Fibroblast of lung (primary cell): ENCODE measurements at regions not wholly inside any gene's neighbourhood (a gene's known extent, or its start where the extent isn't known, plus 50 kb on each side); places are given as distances from the start of the nearest gene placed in this dataset.

ENCODE experiments used
- DNase-seq, 2 donors: peaks; one replicate each; pipeline versions ENCODE4 v3.0.0 to v3.0.0-alpha.2; 2010; ENCODE audit warnings: low read depth in 2 of 2
- H2AFZ ChIP-seq: 2 replicates; pipeline ENCODE4 v1.5.1; 2012; ENCODE audit warnings: low read length, control low read depth, inconsistent platforms
- H3K27ac ChIP-seq: 2 replicates; pipeline ENCODE4 v1.5.1; 2011; ENCODE audit warnings: low read length, control low read depth; ENCODE audit not compliant: insufficient read depth
- H3K27me3 ChIP-seq: 2 replicates; pipeline ENCODE4 v1.5.1; 2011; ENCODE audit warnings: mild to moderate bottlenecking, low read length; ENCODE audit not compliant: control insufficient read depth, insufficient read depth
- H3K36me3 ChIP-seq: 2 replicates; pipeline ENCODE4 v1.5.1; 2011; ENCODE audit warnings: low read length; ENCODE audit not compliant: control insufficient read depth, insufficient read depth
- H3K4me1 ChIP-seq: 2 replicates; pipeline ENCODE4 v1.5.1; 2011; ENCODE audit warnings: low read length; ENCODE audit not compliant: control insufficient read depth, insufficient read depth; ENCODE audit errors: extremely low read depth
- H3K4me2 ChIP-seq: 2 replicates; pipeline ENCODE4 v1.5.1; 2011; ENCODE audit warnings: low read length, control low read depth; ENCODE audit not compliant: insufficient read depth; ENCODE audit errors: extremely low read depth
- H3K4me3 ChIP-seq, 4 experiments: fragments of 200-600 bp in 1 of 4; sonication (generic) in 1 of 4; replicated peaks in 1 of 4; 2 replicates each; pipeline ENCODE4 v1.5.1; 2011 to 2016; ENCODE audit warnings: low read length in 4 of 4, low read depth in 3 of 4, mild to moderate bottlenecking in 3 of 4, control low read depth in 2 of 4, inconsistent platforms in 1 of 4, mixed read lengths in 1 of 4; ENCODE audit not compliant: insufficient read depth in 1 of 4; ENCODE audit errors: control extremely low read depth in 1 of 4
- H3K79me2 ChIP-seq: 2 replicates; pipeline ENCODE4 v1.5.1; 2012; ENCODE audit warnings: mild to moderate bottlenecking, low read length, inconsistent platforms; ENCODE audit not compliant: control insufficient read depth, insufficient read depth
- H3K9ac ChIP-seq: 2 replicates; pipeline ENCODE4 v1.5.1; 2011; ENCODE audit warnings: mild to moderate bottlenecking, low read length, control low read depth; ENCODE audit not compliant: insufficient read depth
- H3K9me3 ChIP-seq: 2 replicates; pipeline ENCODE4 v1.5.1; 2012; ENCODE audit warnings: low read depth, low read length; ENCODE audit not compliant: control insufficient read depth, insufficient read depth
- H4K20me1 ChIP-seq: 2 replicates; pipeline ENCODE4 v1.5.1; 2011; ENCODE audit warnings: low read length; ENCODE audit not compliant: control insufficient read depth, insufficient read depth; ENCODE audit errors: extremely low read depth
- EZH2 ChIP-seq: IDR thresholded peaks from 2 replicates; pipeline ENCODE4 v1.5.1; 2012; ENCODE audit warnings: low read length, control low read depth, mild to moderate bottlenecking; ENCODE audit errors: missing control alignments
- TF ChIP-seq, protein P1 (sequence below), 2 donors: IDR thresholded peaks in 1 of 2; conservative IDR thresholded peaks in 1 of 2; 1 replicate in 1 of 2; 2 replicates in 1 of 2; pipeline ENCODE4 v1.5.1; 2011 to 2012; ENCODE audit warnings: low read length in 2 of 2, control low read depth in 1 of 2, inconsistent platforms in 1 of 2, low read depth in 1 of 2, mild to moderate bottlenecking in 1 of 2

DNA sequence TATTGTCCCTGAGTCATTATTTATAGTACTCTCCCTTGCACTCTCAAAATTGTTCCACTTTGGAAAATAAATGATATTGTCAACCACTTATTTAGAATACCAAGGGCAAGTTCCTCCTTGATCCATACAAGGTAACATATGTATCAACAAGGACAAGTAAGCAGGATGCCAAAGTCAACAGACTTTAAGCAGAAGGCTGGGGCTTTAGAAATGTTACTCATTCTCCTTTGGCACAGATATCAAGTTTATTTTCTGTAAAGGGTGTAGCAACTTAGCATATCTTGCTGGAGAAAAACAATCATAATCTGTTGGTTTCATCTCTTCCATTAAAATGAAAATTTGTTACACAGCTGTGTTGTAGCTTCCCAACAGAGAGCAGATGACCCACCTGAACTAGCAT lies 248.7 kb upstream of the SLC30A5 start:
- peaks cover 2% of the 10 kb centered on the region for H3K27me3 ChIP-seq
- H2AFZ ChIP-seq = no peak overlapping the region
- no peaks in the 10 kb centered on the region for H3K36me3 ChIP-seq
- H3K4me2 ChIP-seq = no peak overlapping the region
- H3K79me2 ChIP-seq = no peaks in the 10 kb centered on the region
- H4K20me1 ChIP-seq = no peaks in the 10 kb centered on the region
- TF ChIP-seq EZH2 = no peak
- H3K27ac ChIP-seq = no peak overlapping the region
- H3K9me3 ChIP-seq = no peaks in the 10 kb centered on the region
- H3K4me3 ChIP-seq = no peak overlapping the region
- no peak overlapping the region for H3K9ac ChIP-seq
- DNase-seq = peak; percentile 15 to 25
- H3K4me1 ChIP-seq = no peaks in the 10 kb centered on the region

DNA sequence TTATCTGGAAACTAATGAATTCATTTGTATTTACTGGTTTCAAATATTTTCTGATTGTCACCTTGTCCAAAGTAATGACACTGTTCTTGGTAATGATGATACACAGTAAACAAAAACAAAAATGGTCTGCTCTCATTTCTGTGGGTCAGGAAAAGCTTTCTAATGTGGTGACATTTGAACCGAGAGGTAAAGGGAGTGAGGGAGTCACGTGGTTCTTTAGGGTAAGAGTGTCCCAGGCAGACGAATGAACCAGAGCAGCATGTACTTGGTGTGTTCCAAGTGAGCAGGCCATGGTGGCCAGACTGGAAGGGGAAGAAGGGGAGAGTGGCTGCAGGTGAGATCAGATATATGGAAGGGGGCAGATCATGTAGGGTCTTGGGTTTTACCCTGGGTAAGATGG lies 247.0 kb upstream of the SLC30A5 start:
- Histone ChIP-seq H3K27ac (no peak overlapping the region), H2AFZ (no peak overlapping the region), H3K9me3 (no peaks in the 10 kb centered on the region), H3K27me3 (peaks cover 2% of the 10 kb centered on the region), H3K36me3 (no peaks in the 10 kb centered on the region), H3K4me2 (no peak overlapping the region), H3K79me2 (no peaks in the 10 kb centered on the region), H3K4me1 (no peaks in the 10 kb centered on the region), H3K9ac (no peak overlapping the region), H3K4me3 (no peak overlapping the region), H4K20me1 (no peaks in the 10 kb centered on the region)
- no peak for DNase-seq
- TF ChIP-seq, protein P1, sequence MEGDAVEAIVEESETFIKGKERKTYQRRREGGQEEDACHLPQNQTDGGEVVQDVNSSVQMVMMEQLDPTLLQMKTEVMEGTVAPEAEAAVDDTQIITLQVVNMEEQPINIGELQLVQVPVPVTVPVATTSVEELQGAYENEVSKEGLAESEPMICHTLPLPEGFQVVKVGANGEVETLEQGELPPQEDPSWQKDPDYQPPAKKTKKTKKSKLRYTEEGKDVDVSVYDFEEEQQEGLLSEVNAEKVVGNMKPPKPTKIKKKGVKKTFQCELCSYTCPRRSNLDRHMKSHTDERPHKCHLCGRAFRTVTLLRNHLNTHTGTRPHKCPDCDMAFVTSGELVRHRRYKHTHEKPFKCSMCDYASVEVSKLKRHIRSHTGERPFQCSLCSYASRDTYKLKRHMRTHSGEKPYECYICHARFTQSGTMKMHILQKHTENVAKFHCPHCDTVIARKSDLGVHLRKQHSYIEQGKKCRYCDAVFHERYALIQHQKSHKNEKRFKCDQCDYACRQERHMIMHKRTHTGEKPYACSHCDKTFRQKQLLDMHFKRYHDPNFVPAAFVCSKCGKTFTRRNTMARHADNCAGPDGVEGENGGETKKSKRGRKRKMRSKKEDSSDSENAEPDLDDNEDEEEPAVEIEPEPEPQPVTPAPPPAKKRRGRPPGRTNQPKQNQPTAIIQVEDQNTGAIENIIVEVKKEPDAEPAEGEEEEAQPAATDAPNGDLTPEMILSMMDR (conservative IDR thresholded peaks at IDR 0.05 in 1 of 2, IDR thresholded peaks at IDR 0.05 in 1 of 2; ENCODE audit: low read depth in 1 of 2, low read length in 2 of 2) = no peak
- TF ChIP-seq EZH2 = no peak

DNA sequence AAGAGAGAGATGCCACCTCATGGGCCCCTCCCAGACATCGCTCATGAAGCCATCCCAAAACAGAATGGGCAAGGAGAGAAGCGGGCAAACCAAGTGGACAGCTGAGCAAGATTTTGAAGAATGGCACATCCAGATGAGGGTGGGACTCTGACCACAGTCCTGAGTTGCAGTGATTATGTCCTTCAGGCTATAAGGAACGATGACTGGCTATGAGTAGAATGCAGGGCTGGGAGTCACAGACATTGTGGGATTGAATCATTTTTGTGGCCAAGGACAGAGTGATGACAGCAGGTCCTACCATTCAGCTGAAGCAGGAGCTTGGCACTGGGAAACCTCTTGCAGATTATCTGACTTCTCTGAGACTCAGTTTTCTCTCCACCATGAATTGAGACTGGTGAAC lies 245.7 kb upstream of the SLC30A5 start:
- H3K4me3 ChIP-seq = no peak overlapping the region
- H3K4me2 ChIP-seq = no peak overlapping the region
- no peaks in the 10 kb centered on the region for H3K79me2 ChIP-seq
- peak in 1 of 2 donors; percentile 33 for DNase-seq
- no peaks in the 10 kb centered on the region for H3K36me3 ChIP-seq
- no peaks in the 10 kb centered on the region for H4K20me1 ChIP-seq
- H2AFZ ChIP-seq = no peak overlapping the region
- no peak overlapping the region for H3K27ac ChIP-seq
- no peaks in the 10 kb centered on the region for H3K9me3 ChIP-seq
- H3K9ac ChIP-seq = no peak overlapping the region
- H3K4me1 ChIP-seq = no peaks in the 10 kb centered on the region
- H3K27me3 ChIP-seq = peaks cover 2% of the 10 kb centered on the region
- TF ChIP-seq, protein P1 (conservative IDR thresholded peaks at IDR 0.05 in 1 of 2, IDR thresholded peaks at IDR 0.05 in 1 of 2; ENCODE audit: low read depth in 1 of 2, low read length in 2 of 2) = no peak
- no peak for TF ChIP-seq EZH2

DNA sequence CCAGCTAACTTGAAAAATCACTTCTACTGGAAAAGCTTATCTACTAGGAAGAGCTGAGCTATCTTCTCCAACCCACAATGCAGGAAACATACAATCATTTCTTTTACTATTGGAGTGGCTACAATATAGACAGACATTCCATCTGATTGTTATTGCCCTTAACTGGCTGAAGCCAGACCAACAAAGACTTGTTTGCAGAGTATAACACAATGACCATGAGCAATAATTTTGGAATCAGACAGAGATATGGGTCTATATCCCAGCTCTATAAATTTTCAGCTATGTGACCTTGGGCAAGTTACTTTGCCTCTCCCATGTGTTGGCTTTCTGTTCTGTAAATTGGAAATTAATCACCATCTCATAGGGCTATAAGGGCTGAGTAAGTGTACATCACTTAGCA lies 244.7 kb upstream of the SLC30A5 start:
- Histone ChIP-seq H3K4me2 (no peak overlapping the region), H3K27ac (no peak overlapping the region), H3K79me2 (no peaks in the 10 kb centered on the region), H3K27me3 (peaks cover 2% of the 10 kb centered on the region), H3K9ac (no peak overlapping the region), H2AFZ (no peak overlapping the region), H3K9me3 (no peaks in the 10 kb centered on the region), H3K36me3 (no peaks in the 10 kb centered on the region), H4K20me1 (no peaks in the 10 kb centered on the region), H3K4me1 (no peaks in the 10 kb centered on the region), H3K4me3 (no peak overlapping the region)
- DNase-seq = no peak
- TF ChIP-seq EZH2 = no peak
- TF ChIP-seq, protein P1 (conservative IDR thresholded peaks at IDR 0.05 in 1 of 2, IDR thresholded peaks at IDR 0.05 in 1 of 2; ENCODE audit: low read depth in 1 of 2, low read length in 2 of 2) = no peak
